ENCODE measurements at regions not wholly inside any gene's neighbourhood (a gene's known extent, or its start where the extent isn't known, plus 50 kb on each side); places are given as distances from the start of the nearest gene placed in this dataset.
"Not testable (repeated sequence)": the region's sequence is repeated elsewhere in the genome, so short reads cannot be mapped to it uniquely, and the experiment has no call there.

GRCh38 chr12:33770652-33771051 is 251.6 kb upstream of the ALG10 start:
- Histone ChIP-seq H3K27me3 (ENCODE audit: low read depth, low read length) (no peaks in the 10 kb centered on the region), H3K9me3 (ENCODE audit: insufficient read depth, low read length) (no peaks in the 10 kb centered on the region), H3K4me3 (ENCODE audit: low read length) (no peak overlapping the region), H2AFZ (ENCODE audit: low read depth, low read length) (no peak overlapping the region), H3K36me3 (replicated peaks; ENCODE audit: low read depth, low read length) (no peaks in the 10 kb centered on the region), H3K4me1 (ENCODE audit: low read length) (no peaks in the 10 kb centered on the region), H4K20me1 (ENCODE audit: insufficient read depth, low read length) (no peaks in the 10 kb centered on the region), H3K27ac (ENCODE audit: low read length) (no peak overlapping the region), H3K9ac (ENCODE audit: low read length) (no peak overlapping the region), H3K4me2 (ENCODE audit: low read length) (no peak overlapping the region), H3K79me2 (ENCODE audit: low read length) (no peaks in the 10 kb centered on the region)
- TF ChIP-seq EZH2phosphoT487 (IDR thresholded peaks at IDR 0.05; ENCODE audit: low read depth) (no peak), CTCF (IDR thresholded peaks at IDR 0.05; ENCODE audit: low read depth, low read length) (no peak)

- no peak overlapping the region for H2AFZ ChIP-seq (ENCODE audit: low read depth, low read length)
- H3K9ac ChIP-seq (ENCODE audit: low read length) = no peak overlapping the region
- no peaks in the 10 kb centered on the region for H3K27me3 ChIP-seq (ENCODE audit: low read depth, low read length)
- H4K20me1 ChIP-seq (ENCODE audit: insufficient read depth, low read length) = no peaks in the 10 kb centered on the region
- no peaks in the 10 kb centered on the region for H3K36me3 ChIP-seq (replicated peaks; ENCODE audit: low read depth, low read length)
- no peaks in the 10 kb centered on the region for H3K4me1 ChIP-seq (ENCODE audit: low read length)
- TF ChIP-seq CTCF (IDR thresholded peaks at IDR 0.05; ENCODE audit: low read depth, low read length) = no peak
- no peak for TF ChIP-seq EZH2phosphoT487 (IDR thresholded peaks at IDR 0.05; ENCODE audit: low read depth)
- no peak overlapping the region for H3K4me2 ChIP-seq (ENCODE audit: low read length)
- H3K27ac ChIP-seq (ENCODE audit: low read length) = no peak overlapping the region
- H3K79me2 ChIP-seq (ENCODE audit: low read length) = no peaks in the 10 kb centered on the region
- no peak overlapping the region for H3K4me3 ChIP-seq (ENCODE audit: low read length)
- H3K9me3 ChIP-seq (ENCODE audit: insufficient read depth, low read length) = no peaks in the 10 kb centered on the region
Measured at GRCh38 chr12:33771889-33772288, 250.4 kb upstream of the ALG10 start.

- not testable (repeated sequence) for H3K4me2 ChIP-seq (ENCODE audit: low read length); H3K9me3 ChIP-seq (ENCODE audit: insufficient read depth, low read length); H2AFZ ChIP-seq (ENCODE audit: low read depth, low read length); H3K36me3 ChIP-seq (replicated peaks; ENCODE audit: low read depth, low read length); H4K20me1 ChIP-seq (ENCODE audit: insufficient read depth, low read length); H3K9ac ChIP-seq (ENCODE audit: low read length); H3K4me1 ChIP-seq (ENCODE audit: low read length); H3K4me3 ChIP-seq (ENCODE audit: low read length); H3K27ac ChIP-seq (ENCODE audit: low read length); H3K27me3 ChIP-seq (ENCODE audit: low read depth, low read length); H3K79me2 ChIP-seq (ENCODE audit: low read length)
Measured at GRCh38 chr12:33773091-33773490, 249.2 kb upstream of the ALG10 start.

- no peaks in the 10 kb centered on the region for H3K27me3 ChIP-seq (ENCODE audit: low read depth, low read length)
- H3K9me3 ChIP-seq (ENCODE audit: insufficient read depth, low read length) = no peaks in the 10 kb centered on the region
- H3K4me2 ChIP-seq (ENCODE audit: low read length) = no peak overlapping the region
- no peak overlapping the region for H2AFZ ChIP-seq (ENCODE audit: low read depth, low read length)
- H3K9ac ChIP-seq (ENCODE audit: low read length) = no peak overlapping the region
- TF ChIP-seq CTCF (IDR thresholded peaks at IDR 0.05; ENCODE audit: low read depth, low read length) = no peak
- no peak for TF ChIP-seq EZH2phosphoT487 (IDR thresholded peaks at IDR 0.05; ENCODE audit: low read depth)
- H3K4me3 ChIP-seq (ENCODE audit: low read length) = no peak overlapping the region
- H3K27ac ChIP-seq (ENCODE audit: low read length) = no peak overlapping the region
- no peaks in the 10 kb centered on the region for H4K20me1 ChIP-seq (ENCODE audit: insufficient read depth, low read length)
- H3K36me3 ChIP-seq (replicated peaks; ENCODE audit: low read depth, low read length) = no peaks in the 10 kb centered on the region
- no peaks in the 10 kb centered on the region for H3K4me1 ChIP-seq (ENCODE audit: low read length)
- H3K79me2 ChIP-seq (ENCODE audit: low read length) = no peaks in the 10 kb centered on the region
Measured at GRCh38 chr12:33786532-33786931, 235.8 kb upstream of the ALG10 start.

- Histone ChIP-seq H3K9me3 (ENCODE audit: insufficient read depth, low read length) (no peaks in the 10 kb centered on the region), H3K4me2 (ENCODE audit: low read length) (no peak overlapping the region), H3K27me3 (ENCODE audit: low read depth, low read length) (no peaks in the 10 kb centered on the region), H3K4me3 (ENCODE audit: low read length) (no peak overlapping the region), H3K9ac (ENCODE audit: low read length) (no peak overlapping the region), H3K79me2 (ENCODE audit: low read length) (no peaks in the 10 kb centered on the region), H3K4me1 (ENCODE audit: low read length) (no peaks in the 10 kb centered on the region), H3K27ac (ENCODE audit: low read length) (no peak overlapping the region), H2AFZ (ENCODE audit: low read depth, low read length) (no peak overlapping the region), H4K20me1 (ENCODE audit: insufficient read depth, low read length) (no peaks in the 10 kb centered on the region), H3K36me3 (replicated peaks; ENCODE audit: low read depth, low read length) (no peaks in the 10 kb centered on the region)
- TF ChIP-seq EZH2phosphoT487 (IDR thresholded peaks at IDR 0.05; ENCODE audit: low read depth) = no peak
- TF ChIP-seq CTCF (IDR thresholded peaks at IDR 0.05; ENCODE audit: low read depth, low read length) = no peak
Measured at GRCh38 chr12:33794954-33795353, 227.3 kb upstream of the ALG10 start.

Measured in OCI-LY3 (cell line).